ENCODE measurements at regions not wholly inside any gene's neighbourhood (a gene's known extent, or its start where the extent isn't known, plus 50 kb on each side); places are given as distances from the start of the nearest gene placed in this dataset.

DNA sequence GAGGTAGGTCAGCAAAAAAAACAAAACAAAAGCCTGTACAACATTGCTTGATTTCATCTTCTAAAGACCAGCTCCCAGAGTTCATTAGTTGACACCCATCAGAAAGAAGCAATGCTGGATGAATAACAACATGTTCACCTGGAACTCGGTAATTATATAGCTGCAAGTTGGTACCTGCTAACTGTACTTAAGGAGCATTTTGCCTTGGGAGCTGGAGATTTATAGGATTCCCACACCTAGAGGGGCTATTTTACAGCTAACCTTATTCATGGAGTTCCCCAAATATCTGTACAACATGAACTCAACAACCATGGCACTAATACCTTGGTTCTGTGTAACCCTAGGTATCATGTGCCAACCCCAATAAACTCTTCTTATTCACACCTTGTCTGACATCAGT, 281.1 kb upstream of the NCKAP5 start:
- no peak for TF ChIP-seq POLR2A (IDR thresholded peaks at IDR 0.05)
- TF ChIP-seq, protein P1, sequence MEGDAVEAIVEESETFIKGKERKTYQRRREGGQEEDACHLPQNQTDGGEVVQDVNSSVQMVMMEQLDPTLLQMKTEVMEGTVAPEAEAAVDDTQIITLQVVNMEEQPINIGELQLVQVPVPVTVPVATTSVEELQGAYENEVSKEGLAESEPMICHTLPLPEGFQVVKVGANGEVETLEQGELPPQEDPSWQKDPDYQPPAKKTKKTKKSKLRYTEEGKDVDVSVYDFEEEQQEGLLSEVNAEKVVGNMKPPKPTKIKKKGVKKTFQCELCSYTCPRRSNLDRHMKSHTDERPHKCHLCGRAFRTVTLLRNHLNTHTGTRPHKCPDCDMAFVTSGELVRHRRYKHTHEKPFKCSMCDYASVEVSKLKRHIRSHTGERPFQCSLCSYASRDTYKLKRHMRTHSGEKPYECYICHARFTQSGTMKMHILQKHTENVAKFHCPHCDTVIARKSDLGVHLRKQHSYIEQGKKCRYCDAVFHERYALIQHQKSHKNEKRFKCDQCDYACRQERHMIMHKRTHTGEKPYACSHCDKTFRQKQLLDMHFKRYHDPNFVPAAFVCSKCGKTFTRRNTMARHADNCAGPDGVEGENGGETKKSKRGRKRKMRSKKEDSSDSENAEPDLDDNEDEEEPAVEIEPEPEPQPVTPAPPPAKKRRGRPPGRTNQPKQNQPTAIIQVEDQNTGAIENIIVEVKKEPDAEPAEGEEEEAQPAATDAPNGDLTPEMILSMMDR (IDR thresholded peaks at IDR 0.05), result no peak

Measured in right lobe of liver (tissue), 4 donors.